ENCODE measurements at regions not wholly inside any gene's neighbourhood (a gene's known extent, or its start where the extent isn't known, plus 50 kb on each side); places are given as distances from the start of the nearest gene placed in this dataset.
"Not testable (repeated sequence)": the region's sequence is repeated elsewhere in the genome, so short reads cannot be mapped to it uniquely, and the experiment has no call there.

- no peak for DNase-seq (ENCODE audit: low read depth)
Observed at GRCh38 chr13:52931131-52931530, 82.7 kb upstream of the PCDH8 start.

- DNase-seq (ENCODE audit: low read depth) = peak; percentile 5
Observed at GRCh38 chr13:52929846-52930245, 81.4 kb upstream of the PCDH8 start.

DNA sequence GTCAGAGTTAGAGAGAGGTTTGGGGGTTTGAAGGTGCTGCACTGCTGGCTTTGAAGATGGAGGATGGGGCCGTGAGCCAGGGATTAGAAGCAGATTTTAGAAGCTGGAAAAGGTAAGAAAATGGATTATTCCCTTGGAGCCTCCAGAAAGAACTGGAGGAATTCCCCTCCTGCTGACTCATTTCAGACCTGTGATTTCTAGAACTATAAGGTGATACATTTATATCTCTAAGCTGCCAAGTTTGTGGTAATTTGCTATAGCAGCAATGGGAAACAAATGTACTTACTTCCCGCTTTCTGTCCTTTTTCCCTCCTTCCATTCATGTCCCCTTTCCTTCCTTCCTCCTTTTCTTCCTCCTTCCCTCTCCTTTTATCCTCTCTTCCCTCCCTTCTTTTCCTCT, 78.5 kb upstream of the PCDH8 start:
- DNase-seq (ENCODE audit: low read depth) = no peak

DNA sequence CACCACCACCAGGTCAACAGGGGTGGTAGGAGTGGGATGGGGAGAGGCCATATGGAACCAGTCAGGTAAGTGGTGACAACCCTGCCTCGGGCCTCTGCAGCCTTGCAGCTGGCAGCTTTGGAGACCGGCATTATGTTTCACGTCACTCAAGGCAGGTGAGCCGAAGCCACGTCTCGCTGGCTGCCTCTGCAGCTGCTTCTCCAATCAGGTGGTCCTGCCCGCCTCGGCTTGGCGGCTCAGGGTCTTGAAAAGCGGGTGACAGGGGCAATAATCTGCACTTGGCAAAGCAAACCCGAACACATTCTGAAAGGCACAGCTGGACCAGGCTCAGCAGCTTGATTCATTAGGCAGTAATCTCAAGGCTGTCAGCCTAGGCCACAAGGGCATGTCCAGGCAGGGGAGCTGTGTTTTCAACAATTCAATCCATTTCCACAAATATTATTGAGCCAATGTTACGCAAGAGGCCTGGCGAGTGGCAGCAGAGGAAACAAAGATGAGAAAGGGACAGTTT, 77.4 kb upstream of the PCDH8 start:
- peak; percentile 4 for DNase-seq (ENCODE audit: low read depth)

DNA sequence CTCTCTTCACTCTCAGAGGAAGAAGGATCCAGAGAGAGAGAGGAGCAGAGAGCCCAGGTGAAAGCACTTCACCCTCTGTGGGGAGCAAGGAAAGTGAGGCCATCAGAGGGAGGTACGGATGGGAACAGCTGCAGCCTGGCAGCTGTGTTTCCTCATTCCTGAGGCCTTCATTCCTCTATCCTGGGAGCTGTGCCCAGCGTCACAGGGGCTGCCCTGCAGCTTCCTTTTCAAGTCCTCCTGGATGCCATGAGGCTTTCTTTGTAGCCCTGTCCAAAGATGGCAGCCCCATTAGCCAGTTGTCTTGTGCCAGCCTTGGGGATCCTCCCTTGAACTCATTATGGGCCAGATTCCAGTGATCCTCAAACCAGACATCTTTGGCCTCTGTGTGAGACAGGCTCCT, 76.8 kb upstream of the PCDH8 start:
- peak; percentile 5 for DNase-seq (ENCODE audit: low read depth)

DNA sequence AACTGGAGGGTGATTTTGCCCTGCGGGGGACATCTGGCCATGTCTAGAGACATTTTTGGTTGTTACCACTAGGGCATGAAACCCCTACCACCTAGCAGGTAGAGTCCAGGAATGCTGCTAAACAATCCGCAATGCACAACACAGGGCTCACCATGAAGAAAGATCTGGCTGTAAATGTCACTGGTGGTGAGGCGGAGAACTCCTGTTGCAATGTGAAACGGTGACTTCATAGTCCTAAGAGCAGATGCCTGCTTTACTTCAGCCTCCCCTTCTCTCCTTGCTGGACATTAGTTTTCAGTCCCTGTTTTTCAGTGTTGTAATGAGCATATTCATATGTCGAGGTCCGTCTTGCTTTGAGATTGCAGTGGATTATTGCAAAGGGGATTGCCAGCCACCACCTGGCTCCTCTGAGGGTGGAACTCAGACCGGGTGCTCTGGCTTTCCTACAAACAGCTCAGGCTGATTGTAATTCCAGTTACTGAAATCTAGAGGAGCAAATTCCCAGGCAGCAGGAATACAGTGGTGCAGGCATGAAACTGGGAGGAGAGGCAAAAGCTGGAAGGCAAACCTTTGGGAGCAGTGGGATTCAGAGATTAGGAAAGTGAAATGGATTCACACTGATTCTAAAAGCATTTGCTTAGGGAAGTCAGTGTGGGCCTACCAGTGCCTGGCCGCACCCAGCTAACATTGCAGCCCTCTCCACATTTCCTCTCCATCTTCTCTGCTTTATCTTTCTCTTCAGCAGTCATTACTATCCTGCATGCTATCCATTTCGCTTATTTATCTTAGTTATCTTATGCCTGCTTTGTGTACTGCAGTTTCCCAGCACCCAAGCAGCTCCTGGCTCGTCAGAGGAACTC, 76.1 kb upstream of the PCDH8 start:
- no peak for DNase-seq (ENCODE audit: low read depth)

DNA sequence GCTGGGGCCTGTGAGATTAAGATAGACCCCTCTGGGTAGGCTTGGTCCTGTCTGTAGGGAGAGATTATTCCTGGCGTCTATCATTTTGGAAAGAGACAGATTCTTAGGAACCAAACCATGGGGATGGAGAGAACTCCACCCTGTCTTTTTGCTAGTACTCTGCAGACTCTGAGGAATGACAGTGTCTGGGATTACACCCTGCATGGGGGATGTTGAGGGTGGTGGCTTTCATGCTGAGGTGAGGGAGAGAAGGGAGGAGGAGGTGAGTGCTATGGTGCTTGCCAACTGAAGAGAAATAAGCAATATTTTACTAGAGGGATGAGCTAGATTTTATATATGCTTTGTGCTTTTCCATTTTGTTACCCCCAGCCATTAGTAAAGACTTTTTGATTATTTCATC, 74.5 kb upstream of the PCDH8 start:
- no peak for DNase-seq (ENCODE audit: low read depth)

DNA sequence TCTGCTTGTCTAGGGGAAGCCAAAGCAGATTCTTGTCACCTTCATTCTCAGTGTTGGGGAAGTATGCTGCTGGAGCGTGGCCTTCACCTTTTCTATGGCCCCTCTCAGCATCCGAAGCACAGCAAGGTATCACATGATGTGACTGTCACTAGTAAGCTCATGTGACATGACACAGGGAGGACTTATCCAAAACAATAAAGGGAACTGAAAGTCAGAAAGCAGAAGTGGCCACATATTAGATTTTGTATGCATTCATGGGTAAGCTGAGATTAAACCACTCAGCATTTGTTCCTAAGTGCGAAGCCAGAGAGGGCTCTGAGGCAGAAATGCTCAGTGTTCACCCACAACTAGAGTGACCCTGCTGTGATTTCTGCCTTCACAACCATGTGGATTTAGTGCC, 72.8 kb upstream of the PCDH8 start:
- no peak for DNase-seq (ENCODE audit: low read depth)

GRCh38 chr13:52916486-52916990, 68.1 kb upstream of the PCDH8 start:
- DNase-seq (ENCODE audit: low read depth) = no peak

GRCh38 chr13:52911340-52911739, 62.9 kb upstream of the PCDH8 start:
- no peak for DNase-seq (ENCODE audit: low read depth)

DNA sequence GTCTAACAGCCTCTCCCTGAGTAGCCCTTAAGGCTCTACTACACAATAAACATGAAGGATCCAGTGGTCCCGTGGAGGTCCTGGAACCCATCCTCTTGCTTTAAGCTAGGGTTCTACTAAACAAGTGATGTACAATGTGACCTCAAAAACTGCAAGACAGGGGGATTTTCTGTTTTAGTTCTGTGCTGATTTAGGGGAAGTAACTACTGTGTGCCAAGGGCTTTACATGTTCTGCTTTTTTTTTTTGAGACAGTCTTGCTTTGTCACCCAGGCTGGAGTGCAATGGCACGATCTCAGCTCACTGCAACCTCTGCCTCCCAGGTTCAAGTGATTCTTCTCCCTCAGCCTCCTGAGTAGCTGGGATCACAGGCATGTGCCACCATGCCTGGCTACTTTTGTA, 61.9 kb upstream of the PCDH8 start:
- not testable (repeated sequence) for DNase-seq (ENCODE audit: low read depth)

- DNase-seq (ENCODE audit: low read depth) = no peak
Observed at GRCh38 chr13:52906122-52906903, 57.9 kb upstream of the PCDH8 start.

DNA sequence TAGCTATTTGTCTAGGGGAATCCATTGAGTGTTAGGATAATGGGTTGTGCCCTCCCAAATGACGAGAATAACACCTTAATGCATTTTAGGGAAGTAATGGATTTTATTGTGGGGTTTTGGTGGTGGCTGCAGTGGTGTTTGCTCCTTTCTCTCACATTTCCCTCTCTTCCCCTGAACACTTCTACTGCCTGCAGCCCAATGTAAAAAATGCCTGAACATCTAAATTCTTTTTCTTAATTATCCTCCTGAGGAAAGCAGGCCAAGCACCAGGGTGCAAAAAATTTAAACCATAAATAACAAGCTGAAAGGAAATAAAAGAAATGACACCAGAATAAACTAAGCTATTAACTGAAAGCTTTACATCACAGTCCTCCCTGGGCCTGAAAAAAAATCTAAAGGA, 57.3 kb upstream of the PCDH8 start:
- no peak for DNase-seq (ENCODE audit: low read depth)

- DNase-seq (ENCODE audit: low read depth) = no peak
Observed at GRCh38 chr13:52903320-52903719, 54.9 kb upstream of the PCDH8 start.

GRCh38 chr13:52899206-52899605, 50.8 kb upstream of the PCDH8 start:
- no peak for DNase-seq (ENCODE audit: low read depth)
